H1 (cell line): ENCODE measurements at regions not wholly inside any gene's neighbourhood (a gene's known extent, or its start where the extent isn't known, plus 50 kb on each side); places are given as distances from the start of the nearest gene placed in this dataset.

ENCODE experiments used
- CTCF ChIA-PET: fragments of 300-600 bp; sonication (Branson Sonifier 250); formaldehyde crosslinking; loops from one replicate; lab custom pipeline; 2021; ENCODE audit not compliant: partially characterized antibody; lab: Charles Lee
- POLR2A ChIA-PET: fragments of 300-600 bp; sonication (Branson Sonifier 250); formaldehyde crosslinking; loops from one replicate; lab custom pipeline; 2021; ENCODE audit warnings: inconsistent platforms; ENCODE audit not compliant: partially characterized antibody; lab: Charles Lee
- DNase-seq, 2 experiments: peaks; one replicate each; pipeline versions ENCODE4 v3.0.0 to v3.0.0-alpha.2; 2010 to 2022; ENCODE audit warnings: low spot score in 2 of 2, low read depth in 1 of 2, mixed read lengths in 1 of 2
- FAIRE-seq: peaks from 2 replicates; lab custom pipeline; 2011; peaks lifted over from hg19 to GRCh38; lab: Jason Lieb, UNC
- H2AFZ ChIP-seq: 2 replicates; pipeline ENCODE4 v1.8.1; 2012; ENCODE audit warnings: low read length, inconsistent platforms
- H2AK5ac ChIP-seq: 2 replicates; pipeline ENCODE4 v1.6.1; 2013; ENCODE audit warnings: low read depth, low read length
- H2BK120ac ChIP-seq: replicated peaks from 2 replicates; pipeline ENCODE3; 2013; ENCODE audit warnings: low read depth, low read length, inconsistent platforms
- H2BK12ac ChIP-seq: 2 replicates; pipeline ENCODE4 v1.6.1; 2013; ENCODE audit warnings: low read depth, low read length
- H2BK15ac ChIP-seq: 2 replicates; pipeline ENCODE4 v1.6.1; 2013; ENCODE audit warnings: low read length
- H2BK20ac ChIP-seq: 2 replicates; pipeline ENCODE4 v1.6.1; 2013; ENCODE audit warnings: low read length
- H2BK5ac ChIP-seq: 2 replicates; pipeline ENCODE4 v1.6.1; 2013; ENCODE audit warnings: low read depth, low read length
- H3K14ac ChIP-seq: 2 replicates; pipeline ENCODE4 v1.6.1; 2013; ENCODE audit warnings: inconsistent platforms; ENCODE audit not compliant: insufficient read length
- H3K18ac ChIP-seq: 2 replicates; pipeline ENCODE4 v1.6.1; 2013; ENCODE audit warnings: low read length; ENCODE audit errors: extremely low read depth
- H3K23ac ChIP-seq: 2 replicates; pipeline ENCODE4 v1.6.1; 2013; ENCODE audit warnings: inconsistent platforms; ENCODE audit not compliant: insufficient read length
- H3K23me2 ChIP-seq: 2 replicates; pipeline ENCODE4 v1.6.1; 2013; ENCODE audit warnings: low read depth, low read length
- H3K27ac ChIP-seq: 2 replicates; pipeline ENCODE4 v1.6.1; 2011; ENCODE audit warnings: low read depth, low read length, inconsistent platforms
- H3K27me3 ChIP-seq, 4 experiments: replicated peaks in 1 of 4; 1 replicate in 1 of 4; 2 replicates in 3 of 4; pipeline versions ENCODE4 v1.6.1 to v1.8.1; 2011 to 2013; ENCODE audit warnings: low read length in 3 of 4, mild to moderate bottlenecking in 3 of 4, inconsistent platforms in 2 of 4, mixed read lengths in 2 of 4, moderate library complexity in 1 of 4; ENCODE audit not compliant: control insufficient read depth in 3 of 4, insufficient read depth in 3 of 4; ENCODE audit errors: extremely low read depth in 1 of 4
- H3K36me3 ChIP-seq, 4 experiments: 2 replicates each; pipeline versions ENCODE4 v1.6.1 to v1.8.1; 2011 to 2013; ENCODE audit warnings: mild to moderate bottlenecking in 4 of 4, low read length in 3 of 4, moderate library complexity in 2 of 4, control low read depth in 1 of 4, inconsistent platforms in 1 of 4; ENCODE audit not compliant: insufficient read depth in 4 of 4, control insufficient read depth in 2 of 4
- H3K4ac ChIP-seq: replicated peaks from 2 replicates; pipeline ENCODE3; 2013; ENCODE audit warnings: low read length, low read depth, mixed read lengths, inconsistent platforms; ENCODE audit not compliant: insufficient read length
- H3K4me1 ChIP-seq, 4 experiments: replicated peaks in 1 of 4; 1 replicate in 1 of 4; 2 replicates in 3 of 4; pipeline versions ENCODE4 v1.6.1 to v1.8.1; 2011 to 2013; ENCODE audit warnings: low read length in 3 of 4, inconsistent platforms in 2 of 4, mixed read lengths in 1 of 4; ENCODE audit not compliant: insufficient read depth in 4 of 4, control insufficient read depth in 3 of 4
- H3K4me2 ChIP-seq, 2 experiments: 2 replicates each; pipeline versions ENCODE4 v1.6.1 to v1.8.1; 2011 to 2013; ENCODE audit warnings: low read depth in 2 of 2, low read length in 2 of 2, control low read depth in 1 of 2, inconsistent platforms in 1 of 2, mild to moderate bottlenecking in 1 of 2; ENCODE audit not compliant: insufficient read depth in 1 of 2
- H3K4me3 ChIP-seq, 4 experiments: fragments of 200-600, 300-600 bp in 1 of 4; sonication (generic), shearing (Covaris generic), sonication (Bioruptor Twin) in 1 of 4; 2 replicates each; pipeline versions ENCODE4 v1.5.1 to v1.8.1; 2011 to 2016; ENCODE audit warnings: low read length in 4 of 4, low read depth in 3 of 4, control low read depth in 2 of 4, inconsistent platforms in 2 of 4, mild to moderate bottlenecking in 2 of 4, mixed read lengths in 1 of 4, moderate library complexity in 1 of 4; ENCODE audit not compliant: insufficient read depth in 2 of 4; ENCODE audit errors: extremely low read depth in 1 of 4
- H3K56ac ChIP-seq: replicated peaks from 2 replicates; pipeline ENCODE3; 2013; ENCODE audit warnings: low read depth, mild to moderate bottlenecking, mixed read lengths, low read length, inconsistent platforms; ENCODE audit not compliant: insufficient read length
- H3K79me1 ChIP-seq: 2 replicates; pipeline ENCODE4 v1.6.1; 2013; ENCODE audit warnings: low read depth, low read length, control low read depth
- H3K79me2 ChIP-seq, 2 experiments: 2 replicates each; pipeline versions ENCODE4 v1.6.1 to v1.8.1; 2012 to 2013; ENCODE audit warnings: low read length in 2 of 2, mild to moderate bottlenecking in 2 of 2, inconsistent platforms in 1 of 2; ENCODE audit not compliant: insufficient read depth in 2 of 2, control insufficient read depth in 1 of 2
- H3K9ac ChIP-seq, 4 experiments: replicated peaks in 1 of 4; 1 replicate in 1 of 4; 2 replicates in 3 of 4; pipeline versions ENCODE4 v1.6.1 to v1.8.1; 2011 to 2013; ENCODE audit warnings: low read depth in 3 of 4, low read length in 3 of 4, control low read depth in 2 of 4, mild to moderate bottlenecking in 2 of 4, moderate library complexity in 2 of 4, inconsistent platforms in 1 of 4; ENCODE audit errors: extremely low read depth in 1 of 4
- H3K9me3 ChIP-seq, 2 experiments: 2 replicates each; pipeline versions ENCODE4 v1.6.1 to v1.8.1; 2012 to 2013; ENCODE audit warnings: mild to moderate bottlenecking in 2 of 2, moderate library complexity in 2 of 2, control low read depth in 1 of 2, inconsistent platforms in 1 of 2, low read depth in 1 of 2, low read length in 1 of 2, mixed read lengths in 1 of 2; ENCODE audit not compliant: insufficient read depth in 2 of 2
- H4K20me1 ChIP-seq, 2 experiments: replicated peaks in 1 of 2; 2 replicates each; pipeline versions ENCODE3 to v1.8.1; 2011 to 2013; ENCODE audit warnings: inconsistent platforms in 2 of 2, low read length in 2 of 2, mild to moderate bottlenecking in 1 of 2; ENCODE audit not compliant: insufficient read depth in 2 of 2, control insufficient read depth in 1 of 2
- H4K5ac ChIP-seq: 2 replicates; pipeline ENCODE4 v1.6.1; 2013; ENCODE audit warnings: low read length, low read depth, mixed read lengths, inconsistent platforms; ENCODE audit not compliant: insufficient read length
- H4K8ac ChIP-seq: 2 replicates; pipeline ENCODE4 v1.8.0; 2013; ENCODE audit warnings: mild to moderate bottlenecking, moderate library complexity, low read length, inconsistent platforms; ENCODE audit not compliant: insufficient read depth; ENCODE audit errors: extremely low read depth
- H4K91ac ChIP-seq: replicated peaks from 2 replicates; pipeline ENCODE3; 2013; ENCODE audit warnings: low read length, mixed read lengths, inconsistent platforms; ENCODE audit not compliant: insufficient read length
- BACH1 ChIP-seq: IDR thresholded peaks from 2 replicates; pipeline ENCODE4 v1.6.1; 2012; ENCODE audit warnings: low read length, improper control_type of control experiment
- CBX5 ChIP-seq: fragments of 300-800, 300-1000 bp; sonication (generic); IDR thresholded peaks from 2 replicates; pipeline ENCODE4 v1.7.1; 2016; ENCODE audit warnings: antibody characterized with exemption, low read length, low read depth
- CBX8 ChIP-seq: fragments of 300-800, 300-1000 bp; sonication (generic); IDR thresholded peaks from 2 replicates; pipeline ENCODE4 v1.7.1; 2016; ENCODE audit warnings: low read depth, low read length, borderline replicate concordance
- CEBPB ChIP-seq: IDR thresholded peaks from 2 replicates; pipeline ENCODE4 v1.6.1; 2012; ENCODE audit warnings: low read depth, low read length
- GABPA ChIP-seq: IDR thresholded peaks from 2 replicates; pipeline ENCODE4 v1.6.1; 2011; ENCODE audit warnings: mild to moderate bottlenecking, low read length, moderate library complexity, borderline replicate concordance; ENCODE audit not compliant: insufficient read depth
- GTF2F1 ChIP-seq: IDR thresholded peaks from 2 replicates; pipeline ENCODE4 v1.6.1; 2012; ENCODE audit warnings: low read depth, low read length, improper control_type of control experiment, borderline replicate concordance
- KDM5A ChIP-seq: fragments of 200-600 bp; IDR thresholded peaks from 2 replicates; pipeline ENCODE4 v1.7.1; 2012; ENCODE audit warnings: mild to moderate bottlenecking, low read length, inconsistent platforms, mixed read lengths
- RAD21 ChIP-seq, 2 experiments: IDR thresholded peaks in 1 of 2; conservative IDR thresholded peaks in 1 of 2; 2 replicates each; pipeline ENCODE4 v1.6.1; 2011; ENCODE audit warnings: low read depth in 2 of 2, low read length in 2 of 2, improper control_type of control experiment in 1 of 2, inconsistent platforms in 1 of 2, mild to moderate bottlenecking in 1 of 2, moderate library complexity in 1 of 2
- SP4 ChIP-seq: IDR thresholded peaks from 2 replicates; pipeline ENCODE4 v1.6.1; 2012; ENCODE audit warnings: low read length, inconsistent platforms
- TAF1 ChIP-seq: IDR thresholded peaks from 2 replicates; pipeline ENCODE4 v1.6.1; 2011; ENCODE audit warnings: mild to moderate bottlenecking, low read depth, low read length
- WGBS, 2 experiments: shearing (Covaris generic) in 1 of 2; methylation state at CpG; one replicate each; pipeline versions ENCODE4 v1.1.6 to v1.1.7; 2013 to 2015; ENCODE audit warnings: low lambda C conversion rate in 2 of 2, mixed read lengths in 2 of 2, inconsistent platforms in 1 of 2, low coverage in 1 of 2, missing lambda C conversion rate in 1 of 2; ENCODE audit not compliant: insufficient replicate concordance in 2 of 2, insufficient coverage in 1 of 2, insufficient read length in 1 of 2; ENCODE audit errors: extremely low coverage in 1 of 2, missing lambda C conversion rate in 1 of 2; 5-methylcytosine and 5-hydroxymethylcytosine counted together
- TF ChIP-seq, protein P1 (sequence below), 3 experiments: IDR thresholded peaks; 1 replicate in 2 of 3; 2 replicates in 1 of 3; pipeline versions ENCODE4 v1.5.1 to v1.6.1; 2011; ENCODE audit warnings: low read length in 3 of 3, mild to moderate bottlenecking in 3 of 3, inconsistent platforms in 2 of 3, low read depth in 1 of 3, moderate library complexity in 1 of 3; ENCODE audit not compliant: insufficient read depth in 1 of 3; ENCODE audit errors: control extremely low read depth in 1 of 3

DNA sequence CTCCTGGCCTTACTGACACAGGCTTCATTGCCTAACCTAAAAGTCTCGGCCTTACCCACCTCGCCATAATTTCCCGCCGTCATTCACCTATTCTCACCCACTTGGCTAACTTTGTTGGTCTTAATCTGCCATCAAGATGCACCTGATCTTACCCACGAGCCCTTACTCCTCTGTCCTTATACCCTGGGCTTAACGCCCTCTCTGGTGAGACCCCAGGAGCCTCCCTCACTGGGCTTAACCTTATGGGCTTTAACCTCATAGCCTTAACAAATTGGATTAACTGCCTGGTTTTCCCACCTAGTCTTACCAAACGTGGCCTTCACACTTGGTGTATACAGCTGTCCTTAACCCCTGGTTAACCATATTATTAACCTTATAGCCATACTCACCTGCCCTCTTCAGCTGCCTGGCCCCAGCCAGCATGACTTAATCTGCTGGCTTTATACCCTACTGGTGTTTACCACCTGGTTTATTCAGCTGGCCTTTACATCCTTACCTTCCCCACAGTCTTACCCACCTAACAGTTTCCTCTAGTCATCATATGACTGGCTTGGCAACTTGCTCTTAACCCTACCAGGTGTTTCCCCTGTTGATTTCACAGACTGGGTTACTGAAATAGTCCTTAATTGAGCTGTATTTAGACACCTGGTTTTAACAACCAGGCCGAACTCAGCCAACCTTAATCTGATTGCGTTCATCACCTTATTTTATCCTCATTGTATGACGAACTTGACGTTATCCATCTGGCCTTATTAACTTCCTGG is 132.0 kb upstream of the ZSWIM2 start:
- H4K5ac ChIP-seq, result no peak overlapping the region
- no peak overlapping the region for H2AFZ ChIP-seq
- H4K20me1 ChIP-seq, result no peaks in the 10 kb centered on the region
- no peak overlapping the region for H2BK15ac ChIP-seq
- no peak overlapping the region for H2BK120ac ChIP-seq
- no peaks in the 10 kb centered on the region for H3K79me2 ChIP-seq
- no peaks in the 10 kb centered on the region for H3K9me3 ChIP-seq
- H3K9ac ChIP-seq, result no peak overlapping the region
- 88% methylated on average over 11 of the region's 11 CpGs; no CpG with 5 or more reads in 1 of the 2 experiments for WGBS, 2 experiments
- no peak overlapping the region for H2AK5ac ChIP-seq
- no peak overlapping the region for H3K23ac ChIP-seq
- CTCF ChIA-PET, result interaction anchor here (1.1 kb wide), 1 partner anchor 23 kb away, joined by 4 read pairs; no protein-coding TSS in a partner anchor
- no peak overlapping the region for H4K8ac ChIP-seq
- H2BK12ac ChIP-seq, result no peak overlapping the region
- no peaks in the 10 kb centered on the region for H3K36me3 ChIP-seq
- H3K27ac ChIP-seq, result no peak overlapping the region
- no peak overlapping the region for H3K14ac ChIP-seq
- no peaks in the 10 kb centered on the region for H3K27me3 ChIP-seq
- H3K23me2 ChIP-seq, result no peaks in the 10 kb centered on the region
- no peak for FAIRE-seq
- H3K4me3 ChIP-seq, result no peak overlapping the region
- POLR2A ChIA-PET, result no interaction called here
- peak in 1 of 2 experiments; percentile 36 for DNase-seq
- no peak overlapping the region for H3K4me2 ChIP-seq
- H3K56ac ChIP-seq, result no peak overlapping the region
- no peak overlapping the region for H2BK20ac ChIP-seq
- no peak overlapping the region for H3K4ac ChIP-seq
- H3K4me1 ChIP-seq, result no peaks in the 10 kb centered on the region
- no peak overlapping the region for H2BK5ac ChIP-seq
- H3K18ac ChIP-seq, result no peak overlapping the region
- H3K79me1 ChIP-seq, result no peaks in the 10 kb centered on the region
- no peak overlapping the region for H4K91ac ChIP-seq
- TF ChIP-seq CBX5, result no peak
- no peak for TF ChIP-seq TAF1
- no peak for TF ChIP-seq CBX8
- TF ChIP-seq GABPA, result no peak
- TF ChIP-seq KDM5A, result no peak
- TF ChIP-seq SP4, result no peak
- TF ChIP-seq, protein P1, sequence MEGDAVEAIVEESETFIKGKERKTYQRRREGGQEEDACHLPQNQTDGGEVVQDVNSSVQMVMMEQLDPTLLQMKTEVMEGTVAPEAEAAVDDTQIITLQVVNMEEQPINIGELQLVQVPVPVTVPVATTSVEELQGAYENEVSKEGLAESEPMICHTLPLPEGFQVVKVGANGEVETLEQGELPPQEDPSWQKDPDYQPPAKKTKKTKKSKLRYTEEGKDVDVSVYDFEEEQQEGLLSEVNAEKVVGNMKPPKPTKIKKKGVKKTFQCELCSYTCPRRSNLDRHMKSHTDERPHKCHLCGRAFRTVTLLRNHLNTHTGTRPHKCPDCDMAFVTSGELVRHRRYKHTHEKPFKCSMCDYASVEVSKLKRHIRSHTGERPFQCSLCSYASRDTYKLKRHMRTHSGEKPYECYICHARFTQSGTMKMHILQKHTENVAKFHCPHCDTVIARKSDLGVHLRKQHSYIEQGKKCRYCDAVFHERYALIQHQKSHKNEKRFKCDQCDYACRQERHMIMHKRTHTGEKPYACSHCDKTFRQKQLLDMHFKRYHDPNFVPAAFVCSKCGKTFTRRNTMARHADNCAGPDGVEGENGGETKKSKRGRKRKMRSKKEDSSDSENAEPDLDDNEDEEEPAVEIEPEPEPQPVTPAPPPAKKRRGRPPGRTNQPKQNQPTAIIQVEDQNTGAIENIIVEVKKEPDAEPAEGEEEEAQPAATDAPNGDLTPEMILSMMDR (IDR thresholded peaks at IDR 0.05; ENCODE audit: control extremely low read depth in 1 of 3, insufficient read depth in 1 of 3, low read depth in 1 of 3, low read length in 3 of 3), result no peak
- TF ChIP-seq CEBPB, result no peak
- no peak for TF ChIP-seq GTF2F1
- no peak for TF ChIP-seq RAD21 (IDR thresholded peaks at IDR 0.05 in 1 of 2, conservative IDR thresholded peaks at IDR 0.05 in 1 of 2; ENCODE audit: low read depth in 2 of 2, low read length in 2 of 2)
- no peak for TF ChIP-seq BACH1
